ENCODE measurements at regions not wholly inside any gene's neighbourhood (a gene's known extent, or its start where the extent isn't known, plus 50 kb on each side); places are given as distances from the start of the nearest gene placed in this dataset.

DNA sequence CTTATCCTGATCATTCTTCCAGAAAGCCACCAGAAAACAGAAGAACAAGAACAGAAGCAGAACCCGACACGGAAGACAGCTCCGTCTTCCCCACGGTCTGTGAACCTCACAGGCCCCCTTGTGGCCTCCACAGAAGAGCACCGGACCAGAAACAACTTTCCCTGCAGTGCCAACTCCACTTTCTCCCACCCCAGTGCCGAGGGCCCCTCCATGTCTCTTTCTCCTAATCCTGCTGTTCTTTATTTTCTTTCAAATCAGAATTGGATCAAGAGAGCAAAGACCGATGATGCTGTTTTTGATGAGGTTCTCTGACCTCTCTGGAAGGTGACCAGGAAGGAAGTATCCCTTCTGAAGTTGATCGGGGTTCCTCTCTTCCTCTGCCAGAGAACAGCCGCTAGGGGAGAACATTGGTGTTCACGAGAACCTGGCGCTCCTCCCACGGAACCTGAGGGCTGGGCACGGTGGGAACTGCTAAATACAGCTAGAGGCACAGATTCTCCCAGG lies 58.9 kb upstream of the CTTNBP2NL start:
- CTCF ChIA-PET (ENCODE audit: low intra/inter-chr PET ratio): interaction anchor here (0.6 to 1.7 kb wide), 4 partner anchors 36 to 545 kb away, joined by 3 to 7 read pairs (median 4); no protein-coding TSS in a partner anchor
- H3K27ac ChIP-seq (ENCODE audit: extremely low read depth, low read depth, low read length): no peak overlapping the region
- H3K27me3 ChIP-seq (ENCODE audit: control insufficient read depth in 2 of 2, insufficient read depth in 2 of 2, low read length in 2 of 2): peaks cover 0 to 10% of the 10 kb centered on the region in 2 experiments; a peak in 1 of 5 replicates
- H3K9me3 ChIP-seq (replicated peaks; ENCODE audit: control insufficient read depth, insufficient read depth, low read depth, low read length): no peaks in the 10 kb centered on the region
- in situ Hi-C loops (cut with MboI) (loop anchor here (25.0 kb wide), 1 partner anchor 850 kb away; no protein-coding TSS in a partner anchor), intact Hi-C loops (cut with micrococcal nuclease) (loop anchor here (2.0 kb wide), 1 partner anchor 38 kb away; no protein-coding TSS in a partner anchor)
- POLR2A ChIA-PET: interaction anchor here (0.6 to 1.9 kb wide), 4 partner anchors 14 to 548 kb away, joined by 3 to 8 read pairs (median 4); no protein-coding TSS in a partner anchor
- H3K9me1 ChIP-seq (ENCODE audit: control insufficient read depth, insufficient read depth, low read length): no peaks in the 10 kb centered on the region
- no peak overlapping the region for H3K9ac ChIP-seq (ENCODE audit: insufficient read depth in 1 of 2, low read depth in 2 of 2, low read length in 2 of 2)
- FAIRE-seq (no peak), ATAC-seq (peak; percentile 96), DNase-seq (ENCODE audit: extremely low read depth in 1 of 4, low spot score in 3 of 4) (peak; percentile 49 to 67 (median 56))
- no peaks in the 10 kb centered on the region for H3K36me3 ChIP-seq (ENCODE audit: control insufficient read depth, insufficient read depth, low read length)
- no TSS peak for BruUV-seq (replicated peaks)
- H4K20me1 ChIP-seq (replicated peaks; ENCODE audit: control insufficient read depth, insufficient read depth, low read length): no peaks in the 10 kb centered on the region
- WGBS (ENCODE audit: insufficient coverage, low coverage, missing lambda C conversion rate): 1% methylated on average over 13 of the region's 13 CpGs
- H3K79me2 ChIP-seq (ENCODE audit: control insufficient read depth, insufficient read depth, low read length): no peaks in the 10 kb centered on the region
- H2AFZ ChIP-seq (ENCODE audit: low read depth, low read length): peak overlapping the region; percentile 49
- no peak overlapping the region for H3K4me3 ChIP-seq
- peak overlapping the region; percentile 29 for H3K4me2 ChIP-seq (ENCODE audit: insufficient read depth, low read length)
- H3K4me1 ChIP-seq (replicated peaks in 1 of 2; ENCODE audit: control insufficient read depth in 2 of 2, insufficient read depth in 2 of 2, low read length in 2 of 2): no peaks in the 10 kb centered on the region
- TF ChIP-seq CXXC5 (CRISPR knock-in tag; IDR thresholded peaks at IDR 0.05): 0 out of 2 replicates have a peak, but pooled peaks have one; percentile 18
- no peak for TF ChIP-seq ZBED1 (IDR thresholded peaks at IDR 0.05)
- no peak for TF ChIP-seq JUND (IDR thresholded peaks at IDR 0.05; ENCODE audit: borderline replicate concordance, low read depth, low read length)
- no peak for TF ChIP-seq JUND (tag; IDR thresholded peaks at IDR 0.05; ENCODE audit: borderline replicate concordance, low read depth, low read length)
- TF ChIP-seq, protein P1, sequence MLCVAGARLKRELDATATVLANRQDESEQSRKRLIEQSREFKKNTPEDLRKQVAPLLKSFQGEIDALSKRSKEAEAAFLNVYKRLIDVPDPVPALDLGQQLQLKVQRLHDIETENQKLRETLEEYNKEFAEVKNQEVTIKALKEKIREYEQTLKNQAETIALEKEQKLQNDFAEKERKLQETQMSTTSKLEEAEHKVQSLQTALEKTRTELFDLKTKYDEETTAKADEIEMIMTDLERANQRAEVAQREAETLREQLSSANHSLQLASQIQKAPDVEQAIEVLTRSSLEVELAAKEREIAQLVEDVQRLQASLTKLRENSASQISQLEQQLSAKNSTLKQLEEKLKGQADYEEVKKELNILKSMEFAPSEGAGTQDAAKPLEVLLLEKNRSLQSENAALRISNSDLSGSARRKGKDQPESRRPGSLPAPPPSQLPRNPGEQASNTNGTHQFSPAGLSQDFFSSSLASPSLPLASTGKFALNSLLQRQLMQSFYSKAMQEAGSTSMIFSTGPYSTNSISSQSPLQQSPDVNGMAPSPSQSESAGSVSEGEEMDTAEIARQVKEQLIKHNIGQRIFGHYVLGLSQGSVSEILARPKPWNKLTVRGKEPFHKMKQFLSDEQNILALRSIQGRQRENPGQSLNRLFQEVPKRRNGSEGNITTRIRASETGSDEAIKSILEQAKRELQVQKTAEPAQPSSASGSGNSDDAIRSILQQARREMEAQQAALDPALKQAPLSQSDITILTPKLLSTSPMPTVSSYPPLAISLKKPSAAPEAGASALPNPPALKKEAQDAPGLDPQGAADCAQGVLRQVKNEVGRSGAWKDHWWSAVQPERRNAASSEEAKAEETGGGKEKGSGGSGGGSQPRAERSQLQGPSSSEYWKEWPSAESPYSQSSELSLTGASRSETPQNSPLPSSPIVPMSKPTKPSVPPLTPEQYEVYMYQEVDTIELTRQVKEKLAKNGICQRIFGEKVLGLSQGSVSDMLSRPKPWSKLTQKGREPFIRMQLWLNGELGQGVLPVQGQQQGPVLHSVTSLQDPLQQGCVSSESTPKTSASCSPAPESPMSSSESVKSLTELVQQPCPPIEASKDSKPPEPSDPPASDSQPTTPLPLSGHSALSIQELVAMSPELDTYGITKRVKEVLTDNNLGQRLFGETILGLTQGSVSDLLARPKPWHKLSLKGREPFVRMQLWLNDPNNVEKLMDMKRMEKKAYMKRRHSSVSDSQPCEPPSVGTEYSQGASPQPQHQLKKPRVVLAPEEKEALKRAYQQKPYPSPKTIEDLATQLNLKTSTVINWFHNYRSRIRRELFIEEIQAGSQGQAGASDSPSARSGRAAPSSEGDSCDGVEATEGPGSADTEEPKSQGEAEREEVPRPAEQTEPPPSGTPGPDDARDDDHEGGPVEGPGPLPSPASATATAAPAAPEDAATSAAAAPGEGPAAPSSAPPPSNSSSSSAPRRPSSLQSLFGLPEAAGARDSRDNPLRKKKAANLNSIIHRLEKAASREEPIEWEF (CRISPR knock-in tag; IDR thresholded peaks at IDR 0.05): no peak
- no peak for TF ChIP-seq SLC30A9 (CRISPR knock-in tag; IDR thresholded peaks at IDR 0.05)
- TF ChIP-seq PML (IDR thresholded peaks at IDR 0.05; ENCODE audit: low read length): no peak
- peak; percentile 64 for TF ChIP-seq SMC3 (conservative IDR thresholded peaks at IDR 0.05; ENCODE audit: insufficient read depth, low read depth, low read length)
- no peak for TF ChIP-seq ZNF316 (IDR thresholded peaks at IDR 0.05)

Data from K562 (cell line).